HFFc6 (cell line): ENCODE measurements at regions not wholly inside any gene's neighbourhood (a gene's known extent, or its start where the extent isn't known, plus 50 kb on each side); places are given as distances from the start of the nearest gene placed in this dataset.

Experiments used
- DNase-seq: peaks from one replicate; pipeline ENCODE4 v3.0.0-alpha.2; 2018
- H3K27ac Mint-ChIP-seq: 2 replicates; pipeline ENCODE4 v1.8.0; 2020; ENCODE audit warnings: mild to moderate bottlenecking, mixed read lengths
- H3K27me3 Mint-ChIP-seq: 2 replicates; pipeline ENCODE4 v1.8.0; 2021; ENCODE audit warnings: mild to moderate bottlenecking, moderate library complexity, mixed read lengths; ENCODE audit not compliant: insufficient read depth
- H3K36me3 Mint-ChIP-seq: 2 replicates; pipeline ENCODE4 v1.8.0; 2021; ENCODE audit warnings: low read depth, mixed read lengths
- H3K4me1 Mint-ChIP-seq: 2 replicates; pipeline ENCODE4 v1.8.0; 2020; ENCODE audit warnings: low read depth, mixed read lengths
- H3K4me3 Mint-ChIP-seq: 2 replicates; pipeline ENCODE4 v1.8.0; 2020; ENCODE audit warnings: mild to moderate bottlenecking, moderate library complexity, mixed read lengths
- H3K9me3 Mint-ChIP-seq: 2 replicates; pipeline ENCODE4 v1.8.0; 2020; ENCODE audit warnings: mild to moderate bottlenecking, mixed read lengths
- CTCF ChIP-seq: fragments of 200-600 bp; sonication (generic); IDR thresholded peaks from 2 replicates; pipeline ENCODE4 v1.5.0; 2021; ENCODE audit warnings: antibody characterized with exemption, mild to moderate bottlenecking

GRCh38 chr11:92870196-92870832 is 99.1 kb upstream of the MTNR1B start:
- Mint-ChIP-seq H3K4me3 (no peak overlapping the region), H3K27me3 (peaks cover 7% of the 10 kb centered on the region), H3K4me1 (no peaks in the 10 kb centered on the region), H3K9me3 (no peaks in the 10 kb centered on the region), H3K36me3 (no peaks in the 10 kb centered on the region), H3K27ac (no peak overlapping the region)
- no peak for TF ChIP-seq CTCF
- no peak for DNase-seq

- TF ChIP-seq CTCF: no peak
- no peak for DNase-seq
- Mint-ChIP-seq H3K27ac (no peak overlapping the region), H3K27me3 (peaks cover 11% of the 10 kb centered on the region; the same call in 1 of the 2 replicates), H3K4me1 (no peaks in the 10 kb centered on the region), H3K36me3 (no peaks in the 10 kb centered on the region), H3K4me3 (no peak overlapping the region), H3K9me3 (no peaks in the 10 kb centered on the region)
These were observed 95.9 kb upstream of the MTNR1B start for GRCh38 chr11:92873551-92873950.

- H3K4me1 Mint-ChIP-seq: peaks cover 7% of the 10 kb centered on the region
- no peak for DNase-seq
- no peak for TF ChIP-seq CTCF
- H3K36me3 Mint-ChIP-seq: no peaks in the 10 kb centered on the region
- peaks cover 7% of the 10 kb centered on the region; the same call in 1 of the 2 replicates for H3K27me3 Mint-ChIP-seq
- H3K27ac Mint-ChIP-seq: no peak overlapping the region
- H3K4me3 Mint-ChIP-seq: no peak overlapping the region
- H3K9me3 Mint-ChIP-seq: no peaks in the 10 kb centered on the region
These were observed 94.0 kb upstream of the MTNR1B start for GRCh38 chr11:92875473-92875872.

- TF ChIP-seq CTCF: no peak
- no peak for DNase-seq
- Mint-ChIP-seq H3K4me1 (peaks cover 24% of the 10 kb centered on the region), H3K27ac (no peak overlapping the region), H3K27me3 (peaks cover 5% of the 10 kb centered on the region; the same call in 1 of the 2 replicates), H3K9me3 (no peaks in the 10 kb centered on the region), H3K4me3 (no peak overlapping the region), H3K36me3 (no peaks in the 10 kb centered on the region)
These were observed 90.4 kb upstream of the MTNR1B start for GRCh38 chr11:92879086-92879485.

- no peak for TF ChIP-seq CTCF
- H3K4me1 Mint-ChIP-seq: peaks cover 24% of the 10 kb centered on the region
- H3K27me3 Mint-ChIP-seq: peaks cover 5% of the 10 kb centered on the region; the same call in 1 of the 2 replicates
- H3K9me3 Mint-ChIP-seq: no peaks in the 10 kb centered on the region
- no peak overlapping the region for H3K27ac Mint-ChIP-seq
- H3K4me3 Mint-ChIP-seq: peak overlapping the region; percentile 18; the same call in 1 of the 2 replicates
- H3K36me3 Mint-ChIP-seq: no peaks in the 10 kb centered on the region
- peak; percentile 47 for DNase-seq
These were observed 89.1 kb upstream of the MTNR1B start for GRCh38 chr11:92880381-92880780.
